Neural progenitor cell (in vitro differentiated cells): ENCODE measurements at regions not wholly inside any gene's neighbourhood (a gene's known extent, or its start where the extent isn't known, plus 50 kb on each side); places are given as distances from the start of the nearest gene placed in this dataset.

Source experiments
- DNase-seq: peaks from one replicate; pipeline ENCODE4 v3.0.0-alpha.2; 2016; ENCODE audit warnings: low spot score
- H2AFZ ChIP-seq: fragments of 200-600 bp; sonication (generic); replicated peaks from 2 replicates; pipeline ENCODE4 v1.6.1; 2016; ENCODE audit warnings: antibody characterized with exemption
- H3F3A ChIP-seq: fragments of 200-600 bp; sonication (generic); 2 replicates; pipeline ENCODE4 v1.6.1; 2016; ENCODE audit warnings: antibody characterized with exemption, low read depth
- H3K27ac ChIP-seq: fragments of 200-600 bp; sonication (generic); 2 replicates; pipeline ENCODE4 v1.5.1; 2016; ENCODE audit warnings: mild to moderate bottlenecking
- H3K27me3 ChIP-seq: fragments of 200-600 bp; sonication (generic); 2 replicates; pipeline ENCODE4 v1.6.1; 2016; ENCODE audit warnings: mild to moderate bottlenecking, moderate library complexity
- H3K36me3 ChIP-seq: fragments of 200-600 bp; sonication (generic); 2 replicates; pipeline ENCODE4 v1.5.1; 2016
- H3K4me1 ChIP-seq: fragments of 200-600 bp; sonication (generic); 2 replicates; pipeline ENCODE4 v1.6.1; 2016; ENCODE audit warnings: mixed run types
- H3K4me2 ChIP-seq: fragments of 200-600 bp; sonication (generic); 2 replicates; pipeline ENCODE4 v1.6.1; 2016
- H3K4me3 ChIP-seq: fragments of 200-600 bp; sonication (generic); 2 replicates; pipeline ENCODE4 v1.5.1; 2016
- H3K79me2 ChIP-seq: fragments of 200-600 bp; sonication (generic); 2 replicates; pipeline ENCODE4 v1.6.1; 2016; ENCODE audit warnings: low read depth
- H3K9ac ChIP-seq: fragments of 200-600 bp; sonication (generic); 2 replicates; pipeline ENCODE4 v1.6.1; 2016
- H3K9me3 ChIP-seq: fragments of 200-600 bp; sonication (generic); 2 replicates; pipeline ENCODE4 v1.5.1; 2016; ENCODE audit warnings: low read depth
- H4K20me1 ChIP-seq: fragments of 200-600 bp; sonication (generic); 2 replicates; pipeline ENCODE4 v1.6.1; 2016; ENCODE audit warnings: low read depth
- H3K27ac Mint-ChIP-seq: 3 replicates; pipeline ENCODE4 v1.8.0; 2021; ENCODE audit warnings: mixed read lengths
- H3K27me3 Mint-ChIP-seq: 2 replicates; pipeline ENCODE4 v1.8.0; 2022; ENCODE audit warnings: low read depth, mild to moderate bottlenecking, inconsistent platforms, moderate library complexity, mixed read lengths; ENCODE audit not compliant: insufficient read depth
- H3K36me3 Mint-ChIP-seq: 3 replicates; pipeline ENCODE4 v1.8.0; 2021; ENCODE audit warnings: mixed read lengths
- H3K4me1 Mint-ChIP-seq: 3 replicates; pipeline ENCODE4 v1.8.0; 2021; ENCODE audit warnings: mixed read lengths
- H3K4me3 Mint-ChIP-seq: 3 replicates; pipeline ENCODE4 v1.8.0; 2021; ENCODE audit warnings: mild to moderate bottlenecking, moderate library complexity, mixed read lengths
- H3K9me3 Mint-ChIP-seq: 3 replicates; pipeline ENCODE4 v1.8.0; 2020; ENCODE audit warnings: mixed read lengths
- CTCF ChIP-seq: fragments of 200-600 bp; sonication (generic); IDR thresholded peaks from 2 replicates; pipeline ENCODE4 v1.5.1; 2017; ENCODE audit warnings: antibody characterized with exemption, mild to moderate bottlenecking
- EZH2 ChIP-seq: fragments of 200-600 bp; sonication (generic); IDR thresholded peaks from 2 replicates; pipeline ENCODE4 v1.6.1; 2017; ENCODE audit warnings: antibody characterized with exemption, mild to moderate bottlenecking, moderate library complexity
- EZH2phosphoT487 ChIP-seq: fragments of 200-600 bp; sonication (generic); IDR thresholded peaks from 2 replicates; pipeline ENCODE4 v1.6.1; 2017; ENCODE audit warnings: antibody characterized with exemption

- Histone ChIP-seq H3K4me3 (no peak overlapping the region), H3K4me1 (no peaks in the 10 kb centered on the region), H4K20me1 (no peaks in the 10 kb centered on the region), H3K36me3 (no peaks in the 10 kb centered on the region), H3K4me2 (no peak overlapping the region), H3K27me3 (no peaks in the 10 kb centered on the region), H3K9ac (no peak overlapping the region), H3K79me2 (no peaks in the 10 kb centered on the region), H3K27ac (no peak overlapping the region), H2AFZ (peak overlapping the region; percentile 50), H3F3A (no peaks in the 10 kb centered on the region), H3K9me3 (no peaks in the 10 kb centered on the region)
- Mint-ChIP-seq H3K9me3 (peaks cover 8% of the 10 kb centered on the region), H3K4me1 (no peaks in the 10 kb centered on the region), H3K27ac (no peak overlapping the region), H3K4me3 (no peak overlapping the region), H3K27me3 (no peaks in the 10 kb centered on the region), H3K36me3 (no peaks in the 10 kb centered on the region)
- DNase-seq = no peak
- TF ChIP-seq CTCF (no peak), EZH2phosphoT487 (no peak), EZH2 (no peak)
Observed at GRCh38 chr7:12872487-12872886, 185.1 kb downstream of the ARL4A start.

DNA sequence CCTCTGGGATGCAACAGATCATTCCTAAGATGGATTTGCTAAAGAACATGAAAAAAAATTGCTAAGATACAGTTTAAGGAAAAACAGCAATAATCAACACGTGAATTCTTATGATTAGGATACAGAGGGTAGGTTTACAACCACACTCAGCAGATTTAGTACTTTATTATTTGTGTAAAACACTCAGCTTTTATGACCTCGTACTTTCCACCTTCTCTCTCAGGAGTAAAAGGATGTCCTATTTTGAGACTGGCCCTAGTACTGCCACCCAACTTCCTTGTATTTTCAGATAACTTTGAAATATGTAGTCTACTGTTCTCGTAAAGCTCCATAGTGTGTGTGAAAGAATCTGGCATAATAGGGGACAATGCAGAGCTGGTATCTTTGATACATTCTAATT lies 186.1 kb downstream of the ARL4A start:
- TF ChIP-seq CTCF = no peak
- no peak for TF ChIP-seq EZH2
- no peak for TF ChIP-seq EZH2phosphoT487
- Histone ChIP-seq H4K20me1 (no peaks in the 10 kb centered on the region), H3K4me2 (no peak overlapping the region), H3K79me2 (no peaks in the 10 kb centered on the region), H3K9me3 (no peaks in the 10 kb centered on the region), H3K4me3 (no peak overlapping the region), H3F3A (no peaks in the 10 kb centered on the region), H3K27ac (no peak overlapping the region), H2AFZ (no peak overlapping the region), H3K36me3 (no peaks in the 10 kb centered on the region), H3K4me1 (no peaks in the 10 kb centered on the region), H3K27me3 (no peaks in the 10 kb centered on the region), H3K9ac (no peak overlapping the region)
- Mint-ChIP-seq H3K27me3 (no peaks in the 10 kb centered on the region), H3K27ac (peak overlapping the region; percentile 25), H3K9me3 (peaks cover 2% of the 10 kb centered on the region), H3K4me1 (no peaks in the 10 kb centered on the region), H3K36me3 (no peaks in the 10 kb centered on the region), H3K4me3 (no peak overlapping the region)
- DNase-seq = no peak

GRCh38 chr7:12879139-12879538 lies 191.7 kb downstream of the ARL4A start:
- Mint-ChIP-seq H3K27me3 (no peaks in the 10 kb centered on the region), H3K27ac (no peak overlapping the region), H3K9me3 (no peaks in the 10 kb centered on the region), H3K4me1 (peaks cover 3% of the 10 kb centered on the region), H3K4me3 (no peak overlapping the region), H3K36me3 (no peaks in the 10 kb centered on the region)
- H3F3A ChIP-seq = no peaks in the 10 kb centered on the region
- no peaks in the 10 kb centered on the region for H3K4me1 ChIP-seq
- H3K9ac ChIP-seq = no peak overlapping the region
- no peaks in the 10 kb centered on the region for H3K27me3 ChIP-seq
- H4K20me1 ChIP-seq = no peaks in the 10 kb centered on the region
- H3K4me3 ChIP-seq = no peak overlapping the region
- H3K4me2 ChIP-seq = no peak overlapping the region
- TF ChIP-seq CTCF = no peak
- TF ChIP-seq EZH2phosphoT487 = no peak
- no peaks in the 10 kb centered on the region for H3K36me3 ChIP-seq
- no peaks in the 10 kb centered on the region for H3K9me3 ChIP-seq
- no peak overlapping the region for H3K27ac ChIP-seq
- no peak for DNase-seq
- no peaks in the 10 kb centered on the region for H3K79me2 ChIP-seq
- H2AFZ ChIP-seq = no peak overlapping the region

DNA sequence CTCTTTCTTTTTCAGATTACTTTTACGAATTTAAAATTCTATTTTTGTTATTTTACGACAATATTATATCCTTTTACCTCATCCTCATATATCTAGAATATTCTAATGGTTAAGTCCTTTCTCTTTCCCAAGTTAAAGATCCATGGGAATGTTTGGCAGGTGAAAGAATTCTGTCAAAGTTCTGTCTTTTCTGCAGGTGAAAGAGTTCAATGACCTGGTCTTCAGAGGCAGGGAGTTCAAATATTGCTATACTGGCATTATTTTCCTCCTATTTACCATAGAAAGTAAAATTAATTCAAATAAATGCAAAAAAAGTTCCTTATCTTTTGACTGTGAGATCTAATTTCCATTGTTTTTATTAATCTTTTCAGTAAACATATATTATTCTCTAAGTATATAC lies 194.3 kb downstream of the ARL4A start:
- Mint-ChIP-seq H3K36me3 (no peaks in the 10 kb centered on the region), H3K27me3 (no peaks in the 10 kb centered on the region), H3K27ac (no peak overlapping the region), H3K9me3 (no peaks in the 10 kb centered on the region), H3K4me3 (no peak overlapping the region), H3K4me1 (peaks cover 3% of the 10 kb centered on the region)
- Histone ChIP-seq H4K20me1 (no peaks in the 10 kb centered on the region), H3F3A (no peaks in the 10 kb centered on the region), H3K79me2 (no peaks in the 10 kb centered on the region), H3K27me3 (no peaks in the 10 kb centered on the region), H3K4me1 (no peaks in the 10 kb centered on the region), H3K36me3 (no peaks in the 10 kb centered on the region), H3K9me3 (no peaks in the 10 kb centered on the region), H3K9ac (no peak overlapping the region), H3K4me2 (no peak overlapping the region), H3K27ac (no peak overlapping the region), H3K4me3 (no peak overlapping the region), H2AFZ (no peak overlapping the region)
- no peak for DNase-seq
- TF ChIP-seq CTCF = no peak
- no peak for TF ChIP-seq EZH2
- no peak for TF ChIP-seq EZH2phosphoT487
